ENCODE measurements at regions not wholly inside any gene's neighbourhood (a gene's known extent, or its start where the extent isn't known, plus 50 kb on each side); places are given as distances from the start of the nearest gene placed in this dataset.

- dilution Hi-C loops (cut with MboI; ENCODE audit: extremely low pct_ligation_motif_present, low sequenced_read_pairs) = no loop called here
- DNase-seq (ENCODE audit: low read depth, low spot score) (peak; percentile 15), FAIRE-seq (peak; percentile 44)
- Histone ChIP-seq H3K9me1 (ENCODE audit: control insufficient read depth, extremely low read depth, insufficient read depth, low read length) (peaks cover 2% of the 10 kb centered on the region), H3K79me2 (ENCODE audit: control insufficient read depth, insufficient read depth, low read length) (no peaks in the 10 kb centered on the region), H3K4me2 (ENCODE audit: control insufficient read depth, extremely low read depth, insufficient read depth, low read depth, low read length) (peak overlapping the region; percentile 4), H3K27me3 (ENCODE audit: control insufficient read depth, extremely low read depth, insufficient read depth, low read length) (no peaks in the 10 kb centered on the region), H3K9ac (ENCODE audit: control insufficient read depth, extremely low read depth, insufficient read depth, low read length) (no peak overlapping the region), H3K4me1 (ENCODE audit: control insufficient read depth, extremely low read depth, insufficient read depth, low read length) (peaks cover 9% of the 10 kb centered on the region), H2AFZ (ENCODE audit: control insufficient read depth, low read length) (no peak overlapping the region), H3K4me3 (ENCODE audit: control insufficient read depth in 2 of 3, extremely low read depth in 1 of 3, insufficient read depth in 2 of 3, low read depth in 1 of 3, low read length in 3 of 3) (no peak overlapping the region), H3K27ac (ENCODE audit: control insufficient read depth, insufficient read depth, low read length) (no peak overlapping the region), H3K9me3 (ENCODE audit: control insufficient read depth, low read depth, low read length) (no peaks in the 10 kb centered on the region), H3K36me3 (ENCODE audit: control insufficient read depth in 2 of 2, extremely low read depth in 1 of 2, insufficient read depth in 2 of 2, low read length in 2 of 2) (no peaks in the 10 kb centered on the region), H4K20me1 (ENCODE audit: control insufficient read depth, extremely low read depth, insufficient read depth, low read length) (no peaks in the 10 kb centered on the region)
- TF ChIP-seq, protein P1, sequence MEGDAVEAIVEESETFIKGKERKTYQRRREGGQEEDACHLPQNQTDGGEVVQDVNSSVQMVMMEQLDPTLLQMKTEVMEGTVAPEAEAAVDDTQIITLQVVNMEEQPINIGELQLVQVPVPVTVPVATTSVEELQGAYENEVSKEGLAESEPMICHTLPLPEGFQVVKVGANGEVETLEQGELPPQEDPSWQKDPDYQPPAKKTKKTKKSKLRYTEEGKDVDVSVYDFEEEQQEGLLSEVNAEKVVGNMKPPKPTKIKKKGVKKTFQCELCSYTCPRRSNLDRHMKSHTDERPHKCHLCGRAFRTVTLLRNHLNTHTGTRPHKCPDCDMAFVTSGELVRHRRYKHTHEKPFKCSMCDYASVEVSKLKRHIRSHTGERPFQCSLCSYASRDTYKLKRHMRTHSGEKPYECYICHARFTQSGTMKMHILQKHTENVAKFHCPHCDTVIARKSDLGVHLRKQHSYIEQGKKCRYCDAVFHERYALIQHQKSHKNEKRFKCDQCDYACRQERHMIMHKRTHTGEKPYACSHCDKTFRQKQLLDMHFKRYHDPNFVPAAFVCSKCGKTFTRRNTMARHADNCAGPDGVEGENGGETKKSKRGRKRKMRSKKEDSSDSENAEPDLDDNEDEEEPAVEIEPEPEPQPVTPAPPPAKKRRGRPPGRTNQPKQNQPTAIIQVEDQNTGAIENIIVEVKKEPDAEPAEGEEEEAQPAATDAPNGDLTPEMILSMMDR (optimal IDR thresholded peaks at IDR 0.05 in 1 of 3, IDR thresholded peaks at IDR 0.05 in 1 of 3, conservative IDR thresholded peaks at IDR 0.05 in 1 of 3; ENCODE audit: extremely low read depth in 1 of 3, insufficient read depth in 2 of 3, low read length in 3 of 3) = no peak
- TF ChIP-seq EZH2 (IDR thresholded peaks at IDR 0.05; ENCODE audit: low read length) = no peak
Measured at GRCh38 chr10:8224591-8224990, 170.1 kb downstream of the GATA3 start.

- Histone ChIP-seq H4K20me1 (ENCODE audit: control insufficient read depth, extremely low read depth, insufficient read depth, low read length) (no peaks in the 10 kb centered on the region), H3K27me3 (ENCODE audit: control insufficient read depth, extremely low read depth, insufficient read depth, low read length) (no peaks in the 10 kb centered on the region), H3K9ac (ENCODE audit: control insufficient read depth, extremely low read depth, insufficient read depth, low read length) (no peak overlapping the region), H3K36me3 (ENCODE audit: control insufficient read depth in 2 of 2, extremely low read depth in 1 of 2, insufficient read depth in 2 of 2, low read length in 2 of 2) (no peaks in the 10 kb centered on the region), H3K27ac (ENCODE audit: control insufficient read depth, insufficient read depth, low read length) (no peak overlapping the region), H3K4me1 (ENCODE audit: control insufficient read depth, extremely low read depth, insufficient read depth, low read length) (peaks cover 9% of the 10 kb centered on the region), H3K4me3 (ENCODE audit: control insufficient read depth in 2 of 3, extremely low read depth in 1 of 3, insufficient read depth in 2 of 3, low read depth in 1 of 3, low read length in 3 of 3) (no peak overlapping the region), H3K4me2 (ENCODE audit: control insufficient read depth, extremely low read depth, insufficient read depth, low read depth, low read length) (no peak overlapping the region), H3K9me3 (ENCODE audit: control insufficient read depth, low read depth, low read length) (no peaks in the 10 kb centered on the region), H3K79me2 (ENCODE audit: control insufficient read depth, insufficient read depth, low read length) (no peaks in the 10 kb centered on the region), H2AFZ (ENCODE audit: control insufficient read depth, low read length) (no peak overlapping the region), H3K9me1 (ENCODE audit: control insufficient read depth, extremely low read depth, insufficient read depth, low read length) (peaks cover 2% of the 10 kb centered on the region)
- TF ChIP-seq EZH2 (IDR thresholded peaks at IDR 0.05; ENCODE audit: low read length) = no peak
- TF ChIP-seq, protein P1 (optimal IDR thresholded peaks at IDR 0.05 in 1 of 3, IDR thresholded peaks at IDR 0.05 in 1 of 3, conservative IDR thresholded peaks at IDR 0.05 in 1 of 3; ENCODE audit: extremely low read depth in 1 of 3, insufficient read depth in 2 of 3, low read length in 3 of 3) = no peak
- dilution Hi-C loops (cut with MboI; ENCODE audit: extremely low pct_ligation_motif_present, low sequenced_read_pairs) = no loop called here
- DNase-seq (ENCODE audit: low read depth, low spot score) = no peak
- FAIRE-seq = no peak
Measured at GRCh38 chr10:8225187-8225586, 170.7 kb downstream of the GATA3 start.
